GM19238 (cell line): ENCODE measurements at regions not wholly inside any gene's neighbourhood (a gene's known extent, or its start where the extent isn't known, plus 50 kb on each side); places are given as distances from the start of the nearest gene placed in this dataset.

Experiments used
- DNase-seq: peaks from one replicate; pipeline ENCODE4 v3.0.0; 2011; ENCODE audit warnings: low spot score; ENCODE audit not compliant: insufficient read length

DNA sequence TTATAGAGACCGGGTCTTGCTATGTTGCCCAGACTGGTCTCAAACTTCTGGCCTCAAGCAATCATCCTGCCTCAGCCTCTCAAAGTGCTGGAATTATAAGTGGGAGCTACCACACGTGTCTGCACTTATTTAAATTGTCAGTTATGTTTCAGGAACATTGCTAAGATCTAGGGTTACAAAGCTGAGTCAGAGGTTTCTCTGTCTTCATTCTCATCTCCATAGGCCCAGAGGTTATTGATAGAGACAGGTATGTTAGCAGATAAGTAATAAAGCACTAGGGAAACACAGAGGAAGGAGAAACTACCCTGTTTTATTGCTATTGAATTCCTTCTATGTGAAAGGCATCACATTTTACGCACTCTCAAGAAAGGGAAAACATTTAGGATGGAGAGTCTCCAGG is 214.1 kb downstream of the REEP3 start:
- no peak for DNase-seq

DNA sequence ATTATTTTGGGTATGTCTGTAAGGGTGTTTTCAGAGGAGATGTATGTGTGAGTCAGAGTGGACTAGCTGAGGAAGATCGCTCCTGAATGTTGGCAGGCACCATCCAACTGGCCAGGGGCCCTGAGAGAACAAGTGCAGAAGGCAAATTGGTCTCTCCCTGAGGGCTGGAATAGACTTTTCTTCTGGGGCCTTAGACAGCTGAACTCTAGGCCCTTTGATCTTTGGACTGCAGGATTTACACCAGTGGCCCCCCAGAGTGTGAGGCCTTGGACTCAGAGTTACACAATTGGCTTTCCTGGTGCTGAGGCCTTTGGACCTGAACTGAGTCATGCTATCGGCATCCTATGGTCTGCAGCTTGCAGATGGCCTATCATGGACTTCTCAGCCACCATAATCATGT is 217.2 kb downstream of the REEP3 start:
- no peak for DNase-seq

- no peak for DNase-seq
These were observed 223.1 kb downstream of the REEP3 start for GRCh38 chr10:63744060-63744941.

DNA sequence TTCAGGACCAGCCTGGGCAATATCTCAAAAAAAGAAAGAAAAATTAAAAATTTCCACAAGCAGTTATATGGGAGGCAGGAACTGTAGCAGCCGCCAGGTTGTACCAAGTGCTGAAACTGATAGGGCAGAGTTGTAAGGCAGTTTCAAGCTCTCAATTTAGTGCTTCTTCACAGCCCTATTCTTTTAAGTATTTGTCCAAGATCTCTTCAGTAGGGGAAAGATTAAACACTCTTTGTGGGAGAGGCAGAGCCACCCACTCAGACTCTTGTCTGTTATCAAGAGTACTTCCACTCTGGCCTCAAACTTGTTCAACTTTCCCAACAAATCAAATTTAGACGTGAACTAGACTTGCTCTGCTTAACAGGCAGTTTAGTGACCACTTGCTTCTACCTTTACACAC is 228.7 kb downstream of the REEP3 start:
- DNase-seq = no peak

DNA sequence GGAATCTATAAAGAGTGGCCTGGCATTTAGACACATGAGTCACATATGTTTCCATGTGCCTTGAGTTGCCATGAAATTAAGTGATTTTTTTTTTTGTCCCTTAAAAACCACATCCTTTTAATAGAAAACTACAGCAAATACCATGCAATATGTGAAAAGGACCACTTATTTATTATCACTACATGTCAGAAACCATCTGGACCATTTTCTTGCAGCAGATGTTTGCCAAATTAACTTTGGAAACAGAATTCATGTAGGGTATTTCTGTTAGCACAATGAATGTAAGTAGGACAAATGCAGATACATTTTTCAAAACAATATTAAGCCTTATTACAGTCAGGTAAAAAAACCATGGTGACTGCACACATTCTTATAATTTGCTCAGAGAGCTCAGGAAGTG is 230.6 kb downstream of the REEP3 start:
- DNase-seq = no peak

DNA sequence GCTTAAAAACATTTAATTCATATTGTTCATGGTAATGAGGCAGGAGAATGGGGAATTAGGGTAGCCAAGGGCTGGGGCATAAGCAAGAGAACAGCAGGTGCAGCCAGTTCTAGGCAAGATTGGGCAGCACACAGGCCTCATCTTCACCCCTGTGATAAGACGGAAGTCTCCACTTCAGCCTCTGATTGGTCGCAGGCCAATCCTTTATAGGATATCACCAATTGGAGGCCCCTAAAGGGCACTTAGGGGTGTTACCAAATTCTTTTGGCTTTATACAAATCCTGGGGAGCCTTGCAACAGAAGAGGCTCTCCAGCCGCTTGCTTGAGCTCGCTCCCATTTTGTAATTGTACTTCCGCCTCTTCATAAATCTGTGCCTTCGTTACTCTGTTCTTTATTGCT is 231.1 kb downstream of the REEP3 start:
- no peak for DNase-seq

DNA sequence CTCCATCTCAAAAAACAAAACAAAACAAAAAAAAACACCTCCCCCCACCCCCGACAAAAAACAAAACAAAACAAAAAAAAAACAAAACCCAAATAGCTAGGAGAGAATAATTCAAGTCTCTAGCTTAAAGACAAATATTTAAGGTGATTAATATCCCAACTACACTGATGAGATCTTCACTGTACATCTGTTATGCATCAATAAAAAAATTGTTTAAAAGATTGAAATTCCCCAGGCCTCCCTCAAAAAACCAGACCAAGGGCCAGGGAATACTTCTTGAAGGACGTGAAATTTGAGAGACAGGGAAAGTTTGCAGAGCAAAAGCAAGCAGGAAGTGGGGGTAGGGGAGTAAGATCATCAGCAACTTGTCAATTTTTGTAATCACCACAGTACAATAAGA is 232.6 kb downstream of the REEP3 start:
- no peak for DNase-seq

DNA sequence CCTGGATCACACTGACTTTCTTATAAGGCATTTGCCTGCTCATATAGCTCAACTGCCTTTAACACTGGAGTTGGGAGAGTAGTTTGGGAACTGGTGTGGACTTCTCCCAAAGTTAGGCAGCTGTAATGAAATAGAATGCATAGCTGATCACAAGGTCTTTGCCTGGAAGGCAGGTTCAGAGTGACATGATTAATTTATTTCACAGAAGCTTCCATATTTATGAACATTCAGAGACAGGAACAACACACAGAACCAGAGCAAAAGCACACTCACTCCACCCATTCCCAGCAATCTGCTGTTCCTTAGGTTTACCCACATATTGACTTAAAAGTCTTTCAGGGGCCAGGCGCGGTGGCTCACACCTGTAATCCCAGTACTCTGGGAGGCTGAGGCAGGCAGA is 234.2 kb downstream of the REEP3 start:
- no peak for DNase-seq

GRCh38 chr10:63757067-63757466 is 235.9 kb downstream of the REEP3 start:
- DNase-seq = no peak

- no peak for DNase-seq
These were observed 236.9 kb downstream of the REEP3 start for GRCh38 chr10:63758080-63758479.

DNA sequence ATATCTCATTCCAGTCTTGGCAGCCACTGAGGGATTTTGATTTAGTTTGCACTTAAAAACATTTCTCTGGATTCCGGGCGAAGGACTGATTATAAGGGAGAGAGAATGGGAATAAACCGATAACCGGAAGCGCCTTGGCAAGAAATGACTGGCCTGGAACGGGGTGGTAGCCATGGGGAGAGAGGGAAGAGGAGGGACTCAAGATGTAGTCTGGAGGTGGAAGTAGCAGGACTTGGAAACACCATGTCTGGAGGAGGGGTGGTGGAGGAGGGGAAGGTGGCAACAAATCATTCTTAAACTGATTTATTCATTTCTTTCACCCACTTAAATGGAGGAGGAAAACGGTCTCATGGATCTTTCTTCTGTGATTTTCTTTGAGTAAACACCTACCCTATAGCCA is 238.1 kb downstream of the REEP3 start:
- DNase-seq = no peak

DNA sequence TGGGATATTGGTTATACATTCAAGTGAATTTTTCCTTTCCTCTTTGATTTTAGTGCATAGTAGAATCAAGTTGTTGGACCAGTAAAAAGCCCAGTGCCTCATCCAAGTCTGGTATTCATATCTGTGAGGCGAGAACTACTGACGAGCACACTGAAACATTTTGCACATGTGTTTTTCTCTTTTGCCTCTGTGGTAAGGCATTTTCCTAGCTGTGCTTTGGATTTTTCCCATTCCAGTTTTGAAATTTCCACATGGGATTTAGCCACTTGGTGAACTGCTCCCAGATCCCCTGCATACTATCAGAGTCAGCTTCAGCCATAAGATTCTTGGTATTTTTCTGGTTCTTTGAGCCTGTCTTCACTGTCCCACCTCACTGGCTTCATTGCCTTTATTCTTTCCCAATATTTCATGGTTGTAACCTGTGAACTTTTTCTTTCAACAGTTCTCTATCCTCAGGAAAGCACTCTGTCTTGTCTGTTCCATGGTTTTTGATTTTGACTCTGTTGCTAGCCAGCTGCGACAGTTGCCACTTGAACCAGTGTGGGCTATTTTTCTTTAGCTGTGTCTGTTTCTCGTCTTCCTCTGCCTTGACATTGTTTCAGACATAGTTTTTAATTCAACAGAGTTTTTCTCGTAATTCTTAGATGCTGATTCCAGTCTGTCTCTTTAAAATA is 239.0 kb downstream of the REEP3 start:
- DNase-seq = no peak

DNA sequence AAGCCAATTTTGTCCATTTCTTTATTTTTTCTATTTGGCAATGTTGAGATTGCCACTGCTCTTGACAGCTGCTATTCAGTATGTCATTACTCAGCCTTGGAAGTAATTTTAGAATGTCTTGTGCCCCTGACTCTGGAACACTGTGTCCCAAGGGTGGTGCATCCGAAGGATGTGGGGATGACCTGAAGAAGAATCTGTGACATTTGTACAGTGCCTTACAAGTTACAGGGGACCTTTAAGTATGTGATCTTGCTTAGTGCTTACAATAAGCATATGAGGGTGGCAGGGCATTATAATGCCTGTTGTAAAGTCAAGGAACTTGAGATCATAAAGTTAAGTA is 239.5 kb downstream of the REEP3 start:
- no peak for DNase-seq

DNA sequence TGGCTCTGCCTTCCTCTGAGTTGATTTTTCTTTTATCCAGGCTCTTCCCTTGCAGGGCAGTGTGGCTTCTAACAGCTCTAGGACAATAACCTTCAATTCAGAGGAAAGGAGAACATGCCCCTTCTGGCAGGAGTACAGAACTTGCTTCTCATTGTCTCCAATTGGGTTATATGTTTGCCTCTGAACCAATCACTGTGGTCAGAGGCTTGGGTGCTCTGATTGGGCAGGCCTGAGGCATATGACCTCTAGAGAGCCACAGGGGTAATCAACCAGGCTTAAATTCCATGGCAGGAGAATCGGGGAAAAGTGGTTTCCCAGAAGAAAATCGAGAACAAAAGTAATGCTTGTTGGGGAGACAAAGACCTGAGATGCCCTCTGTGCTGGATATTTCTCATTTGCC is 240.0 kb downstream of the REEP3 start:
- no peak for DNase-seq

DNA sequence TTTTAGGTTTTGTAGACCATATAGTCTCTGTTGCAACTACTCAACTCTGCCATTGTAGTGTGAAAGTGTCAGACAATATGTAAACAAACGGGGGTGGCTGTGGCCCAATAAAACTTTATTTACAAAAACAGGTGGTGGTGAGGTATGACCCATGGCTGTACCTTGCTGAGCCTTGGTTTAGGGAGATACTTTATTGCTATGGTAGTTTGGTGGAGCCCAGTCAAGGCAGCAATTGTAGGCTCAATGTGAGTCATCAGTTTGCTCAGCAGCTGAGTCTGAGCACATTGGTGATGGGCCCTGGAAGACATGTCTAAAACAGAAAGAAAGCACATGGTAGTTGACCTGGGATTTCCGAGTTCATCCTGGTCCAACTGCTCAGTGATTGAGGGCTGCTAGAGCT is 242.5 kb downstream of the REEP3 start:
- no peak for DNase-seq

DNA sequence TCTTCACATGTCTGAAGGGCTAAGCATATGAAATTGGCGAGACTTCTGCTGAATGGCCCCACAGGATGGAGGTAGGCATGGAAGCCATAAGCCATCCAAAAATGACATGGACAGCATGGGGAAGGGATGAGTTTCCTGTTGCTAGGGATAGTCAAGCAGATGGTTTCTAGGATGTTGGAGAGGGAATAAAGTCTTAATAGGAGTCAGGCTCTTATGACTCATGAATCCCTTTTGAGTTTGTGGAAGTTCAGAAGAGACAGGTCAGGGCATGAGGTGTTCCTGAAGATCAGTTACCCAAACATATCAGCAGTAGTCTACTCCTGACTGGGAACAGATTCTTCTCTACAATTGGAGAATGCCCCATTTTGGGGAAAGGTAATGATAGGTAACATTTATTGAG is 243.9 kb downstream of the REEP3 start:
- no peak for DNase-seq

DNA sequence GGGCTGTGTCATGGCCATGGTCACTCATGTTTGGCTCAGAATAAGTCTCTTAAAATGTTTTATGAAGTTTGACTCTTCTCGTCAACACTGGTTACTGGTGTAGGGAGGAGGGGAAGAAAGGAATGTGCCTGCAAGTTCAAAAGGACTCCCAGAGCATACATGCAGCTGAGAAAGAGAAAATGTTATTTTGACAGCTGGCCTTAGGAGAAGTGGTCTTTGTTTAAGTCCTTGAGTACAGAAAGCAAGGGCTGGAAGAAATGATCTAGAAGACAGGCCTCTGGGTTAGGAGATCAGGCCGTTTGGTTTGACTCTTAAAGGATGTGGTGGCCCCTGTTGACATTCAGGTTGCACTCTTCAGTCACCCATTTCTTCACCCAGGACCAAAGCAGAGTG is 245.5 kb downstream of the REEP3 start:
- DNase-seq = no peak

DNA sequence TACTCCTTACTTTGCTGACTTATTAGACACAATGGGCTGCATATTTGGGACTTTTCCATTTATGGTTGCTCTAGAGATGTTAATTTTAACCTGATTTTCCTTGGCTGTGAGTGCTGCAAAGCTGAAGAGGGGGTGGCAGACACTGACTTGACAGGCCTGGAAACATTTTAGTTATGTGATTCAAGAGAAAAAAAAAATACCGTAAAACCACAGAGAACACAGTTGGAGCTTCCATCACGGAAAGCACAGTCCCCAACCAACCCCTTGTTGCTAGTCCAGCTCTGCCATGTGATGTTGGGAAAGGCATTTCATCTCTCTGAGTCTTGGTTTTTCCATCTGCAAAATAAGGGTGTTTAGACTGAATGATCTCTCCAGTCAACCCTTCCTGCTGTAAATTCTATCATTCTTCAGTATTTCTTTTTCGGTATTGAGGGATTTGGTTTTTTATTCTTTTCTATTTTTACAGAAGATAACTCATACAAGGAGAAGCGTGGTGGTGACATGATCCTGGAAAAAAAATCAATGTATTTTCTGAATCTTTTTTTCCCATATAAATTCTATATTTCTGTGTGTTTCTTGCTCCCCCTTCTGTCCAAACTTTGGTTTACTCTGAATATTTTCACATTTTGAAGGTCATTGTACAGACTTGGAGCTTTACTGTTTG is 246.1 kb downstream of the REEP3 start:
- no peak for DNase-seq

GRCh38 chr10:63769367-63769766 is 248.2 kb downstream of the REEP3 start:
- no peak for DNase-seq

DNA sequence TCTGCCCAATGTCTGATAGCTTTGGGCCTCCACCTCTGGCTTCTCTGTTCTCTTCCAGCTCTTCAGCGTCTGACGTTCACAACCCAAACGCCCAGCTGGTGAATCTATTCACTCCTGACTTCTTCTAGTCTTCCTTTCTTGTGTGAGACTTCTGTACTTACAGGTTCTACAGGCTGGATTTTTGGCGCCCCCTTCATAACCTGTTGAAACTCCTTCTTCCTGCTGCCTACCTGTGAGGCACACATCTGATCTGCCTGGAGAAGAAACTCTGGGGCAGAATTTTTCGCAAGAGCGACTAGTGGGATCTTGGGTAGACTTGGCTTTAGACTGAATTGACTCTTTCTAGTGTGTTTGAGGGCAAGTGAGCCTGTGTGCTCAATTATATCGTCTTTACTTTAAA is 249.3 kb downstream of the REEP3 start:
- DNase-seq = no peak

GRCh38 chr10:63772491-63772890 is 251.3 kb downstream of the REEP3 start:
- DNase-seq = no peak

- DNase-seq = no peak
These were observed 251.9 kb downstream of the REEP3 start for GRCh38 chr10:63773106-63773505.

DNA sequence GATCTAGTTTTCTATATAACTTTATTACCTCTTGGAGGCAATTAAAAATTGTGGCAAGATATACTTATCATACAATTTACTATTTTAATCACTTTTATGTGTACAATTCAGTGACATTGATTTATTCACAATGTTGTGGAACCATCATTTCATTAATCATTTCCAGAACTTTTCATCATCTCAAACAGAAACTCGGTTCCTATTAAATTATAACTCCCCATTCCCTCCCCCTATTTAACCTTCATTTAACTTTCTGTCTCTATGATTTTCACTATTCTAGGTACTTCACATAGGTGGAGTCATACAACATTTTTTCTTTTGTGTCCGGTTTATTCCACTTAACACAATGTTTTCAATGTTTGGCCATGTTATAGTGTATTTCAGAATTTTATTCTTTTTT is 252.8 kb downstream of the REEP3 start:
- no peak for DNase-seq
